CD4-positive, alpha-beta memory T cell (primary cell): ENCODE measurements at regions not wholly inside any gene's neighbourhood (a gene's known extent, or its start where the extent isn't known, plus 50 kb on each side); places are given as distances from the start of the nearest gene placed in this dataset.

Experiments
- CTCF ChIA-PET: fragments of 350-600 bp; sonication (Branson Sonifier 250); formaldehyde crosslinking; loops from one replicate; lab custom pipeline; 2021; ENCODE audit warnings: inconsistent platforms; ENCODE audit not compliant: partially characterized antibody; lab: Charles Lee
- POLR2A ChIA-PET: fragments of 350-600 bp; sonication (Branson Sonifier 250); formaldehyde crosslinking; loops from one replicate; lab custom pipeline; 2021; ENCODE audit not compliant: partially characterized antibody; lab: Charles Lee
- DNase-seq, 5 donors: peaks; one replicate each; pipeline versions ENCODE4 v3.0.0 to v3.0.0-alpha.2; 2020 to 2022; ENCODE audit warnings: mixed read lengths in 1 of 5
- H3K27ac ChIP-seq: one replicate; pipeline ENCODE4 v1.7.0; 2013; ENCODE audit warnings: low read depth, low read length
- H3K27me3 ChIP-seq: 2 replicates; pipeline ENCODE4 v1.7.0; 2013; ENCODE audit warnings: mild to moderate bottlenecking, low read length, moderate library complexity; ENCODE audit not compliant: insufficient read depth
- H3K36me3 ChIP-seq: 2 replicates; pipeline ENCODE4 v1.7.0; 2013; ENCODE audit warnings: mild to moderate bottlenecking, low read length, moderate library complexity; ENCODE audit not compliant: insufficient read depth
- H3K4me1 ChIP-seq: 2 replicates; pipeline ENCODE4 v1.7.0; 2013; ENCODE audit warnings: mild to moderate bottlenecking, low read length, moderate library complexity; ENCODE audit not compliant: insufficient read depth
- H3K4me3 ChIP-seq, 2 donors: one replicate each; pipeline ENCODE4 v1.7.0; 2013; ENCODE audit warnings: low read length in 2 of 2, mild to moderate bottlenecking in 1 of 2
- H3K9me3 ChIP-seq, 2 donors: one replicate each; pipeline ENCODE4 v1.7.0; 2013; ENCODE audit warnings: low read length in 2 of 2, control low read depth in 1 of 2; ENCODE audit not compliant: control insufficient read depth in 1 of 2
- H3K27ac Mint-ChIP-seq, 7 donors: one replicate each; pipeline ENCODE4 v1.8.0; 2020 to 2021; ENCODE audit warnings: mixed read lengths in 7 of 7, mild to moderate bottlenecking in 6 of 7, inconsistent platforms in 3 of 7, moderate library complexity in 3 of 7
- H3K27me3 Mint-ChIP-seq, 2 donors: one replicate each; pipeline ENCODE4 v1.8.0; 2020 to 2021; ENCODE audit warnings: mixed read lengths in 2 of 2
- H3K36me3 Mint-ChIP-seq, 2 donors: one replicate each; pipeline ENCODE4 v1.8.0; 2020 to 2021; ENCODE audit warnings: mixed read lengths in 2 of 2, inconsistent platforms in 1 of 2, mild to moderate bottlenecking in 1 of 2
- H3K4me1 Mint-ChIP-seq, 4 donors: one replicate each; pipeline ENCODE4 v1.8.0; 2020 to 2021; ENCODE audit warnings: mixed read lengths in 4 of 4, mild to moderate bottlenecking in 1 of 4
- H3K4me3 Mint-ChIP-seq, 8 donors: one replicate each; pipeline ENCODE4 v1.8.0; 2020 to 2021; ENCODE audit warnings: mixed read lengths in 8 of 8, mild to moderate bottlenecking in 7 of 8, moderate library complexity in 6 of 8, inconsistent platforms in 3 of 8
- H3K9me3 Mint-ChIP-seq, 8 donors: one replicate each; pipeline ENCODE4 v1.8.0; 2020 to 2021; ENCODE audit warnings: mixed read lengths in 8 of 8, mild to moderate bottlenecking in 5 of 8, inconsistent platforms in 3 of 8, moderate library complexity in 1 of 8
- intact Hi-C: fragments of 100-400 bp; cut with micrococcal nuclease; formaldehyde crosslinking; loops from one replicate; pipeline ENCODE4 v1.15.1; 2023

DNA sequence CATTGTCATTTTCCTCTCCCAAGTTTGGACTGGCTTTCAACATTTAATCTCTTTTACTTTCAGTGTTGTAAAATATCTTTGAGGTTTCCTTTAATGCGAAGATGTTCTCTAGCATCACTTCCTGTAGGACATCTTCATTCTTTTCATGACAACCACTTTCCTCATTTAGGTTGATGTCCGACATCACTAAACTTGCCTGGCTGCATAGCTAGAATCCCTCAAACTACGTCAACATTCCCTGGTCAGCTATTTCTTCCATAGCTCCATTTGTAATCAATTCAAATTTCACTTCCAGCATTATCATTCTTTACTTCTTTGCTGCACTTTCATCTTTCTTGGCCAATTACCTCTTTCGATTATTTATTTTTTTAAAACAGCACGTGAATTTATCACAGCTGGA, 198.6 kb upstream of the EMCN start:
- no peaks in the 10 kb centered on the region for H3K9me3 ChIP-seq
- POLR2A ChIA-PET: no interaction called here
- no peak overlapping the region for H3K4me3 ChIP-seq
- H3K27me3 Mint-ChIP-seq: peaks cover 7 to 9% of the 10 kb centered on the region in 2 donors
- no peaks in the 10 kb centered on the region for H3K4me1 Mint-ChIP-seq
- H3K4me3 Mint-ChIP-seq: no peak overlapping the region
- CTCF ChIA-PET: no interaction called here
- H3K27ac Mint-ChIP-seq: no peak overlapping the region
- no peak for DNase-seq
- no peaks in the 10 kb centered on the region for H3K27me3 ChIP-seq
- intact Hi-C loops: no loop called here
- H3K27ac ChIP-seq: no peak overlapping the region
- no peaks in the 10 kb centered on the region for H3K4me1 ChIP-seq
- peaks cover 2 to 20% (median 8%) of the 10 kb centered on the region in 8 donors for H3K9me3 Mint-ChIP-seq
- H3K36me3 ChIP-seq: no peaks in the 10 kb centered on the region
- no peaks in the 10 kb centered on the region for H3K36me3 Mint-ChIP-seq

DNA sequence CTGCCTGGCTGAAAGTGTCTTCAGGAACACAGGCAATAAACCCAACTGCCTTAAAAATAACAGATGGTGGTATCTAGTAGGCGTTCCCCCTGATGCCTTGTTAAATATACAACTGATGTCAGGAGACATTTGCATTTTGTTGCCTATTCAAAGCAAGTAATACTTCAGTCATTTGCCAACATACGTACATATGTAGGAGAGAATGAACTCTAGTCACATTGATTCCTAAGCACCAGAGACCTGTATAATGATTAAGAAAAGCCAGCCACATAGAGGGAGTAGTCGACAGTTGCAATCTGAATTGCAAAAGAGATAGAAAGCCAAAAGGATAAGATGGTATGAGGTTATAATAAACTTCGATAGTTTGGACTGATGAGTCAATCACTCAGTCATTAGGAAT, 191.0 kb upstream of the EMCN start:
- H3K27ac ChIP-seq: no peak overlapping the region
- ChIA-PET CTCF (no interaction called here), POLR2A (no interaction called here)
- H3K36me3 Mint-ChIP-seq: no peaks in the 10 kb centered on the region
- no peaks in the 10 kb centered on the region for H3K27me3 ChIP-seq
- H3K27me3 Mint-ChIP-seq: no peaks in the 10 kb centered on the region
- H3K9me3 Mint-ChIP-seq: no peaks in the 10 kb centered on the region
- H3K4me3 Mint-ChIP-seq: no peak overlapping the region
- no peaks in the 10 kb centered on the region for H3K36me3 ChIP-seq
- intact Hi-C loops: no loop called here
- H3K9me3 ChIP-seq: no peaks in the 10 kb centered on the region
- no peaks in the 10 kb centered on the region for H3K4me1 Mint-ChIP-seq
- no peaks in the 10 kb centered on the region for H3K4me1 ChIP-seq
- no peak overlapping the region for H3K27ac Mint-ChIP-seq
- no peak for DNase-seq
- no peak overlapping the region for H3K4me3 ChIP-seq

DNA sequence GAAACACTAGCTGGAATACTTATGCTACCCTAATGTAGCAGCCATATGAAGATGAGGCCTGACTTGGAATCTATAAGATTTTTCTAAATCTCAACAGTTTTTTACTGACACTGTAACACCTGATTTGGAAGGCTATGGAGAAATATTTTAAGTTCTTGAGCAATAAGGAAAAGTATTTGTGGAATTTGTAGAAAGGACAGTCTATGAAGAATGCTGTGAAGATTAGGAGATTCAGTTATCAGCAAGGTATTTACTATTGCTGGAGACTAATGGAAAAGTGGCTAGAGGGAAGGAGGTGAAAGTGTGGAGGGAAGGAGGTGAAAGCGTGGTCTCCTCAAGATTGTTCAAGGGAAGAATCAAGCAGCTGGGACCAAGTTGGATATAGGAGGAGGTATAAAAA, 190.0 kb upstream of the EMCN start:
- H3K4me3 Mint-ChIP-seq: no peak overlapping the region
- Histone ChIP-seq H3K4me3 (no peak overlapping the region), H3K36me3 (no peaks in the 10 kb centered on the region), H3K9me3 (no peaks in the 10 kb centered on the region), H3K27ac (no peak overlapping the region), H3K27me3 (no peaks in the 10 kb centered on the region), H3K4me1 (no peaks in the 10 kb centered on the region)
- POLR2A ChIA-PET: no interaction called here
- no peak for DNase-seq
- H3K27me3 Mint-ChIP-seq: no peaks in the 10 kb centered on the region
- H3K9me3 Mint-ChIP-seq: no peaks in the 10 kb centered on the region
- CTCF ChIA-PET: no interaction called here
- no peaks in the 10 kb centered on the region for H3K4me1 Mint-ChIP-seq
- no peak overlapping the region for H3K27ac Mint-ChIP-seq
- intact Hi-C loops: no loop called here
- no peaks in the 10 kb centered on the region for H3K36me3 Mint-ChIP-seq

DNA sequence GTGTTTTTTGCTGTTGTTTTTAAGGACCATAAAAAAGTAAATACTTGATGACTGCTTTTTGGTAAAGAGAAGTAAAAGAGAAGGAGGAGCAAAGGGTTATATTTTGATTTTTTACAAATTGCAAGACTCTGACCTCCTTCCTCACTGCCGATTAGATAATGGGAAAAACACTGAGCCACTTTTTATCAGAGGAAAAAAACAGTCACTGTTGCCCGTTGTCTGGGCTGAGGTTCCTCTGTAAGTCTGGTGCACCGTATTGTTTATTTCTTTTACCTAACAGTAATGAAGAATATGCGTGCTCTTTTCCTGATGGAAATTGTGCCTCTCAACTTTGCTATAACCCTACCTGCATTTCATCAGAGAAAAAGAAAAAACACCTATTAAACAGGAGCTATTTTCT, 178.7 kb upstream of the EMCN start:
- Mint-ChIP-seq H3K36me3 (no peaks in the 10 kb centered on the region), H3K27ac (no peak overlapping the region), H3K4me3 (no peak overlapping the region), H3K9me3 (no peaks in the 10 kb centered on the region), H3K27me3 (peaks cover 0 to 5% of the 10 kb centered on the region in 2 donors), H3K4me1 (peaks cover 0 to 2% (median 0%) of the 10 kb centered on the region in 4 donors)
- no peak overlapping the region for H3K27ac ChIP-seq
- CTCF ChIA-PET: no interaction called here
- no peaks in the 10 kb centered on the region for H3K36me3 ChIP-seq
- H3K9me3 ChIP-seq: no peaks in the 10 kb centered on the region
- no peaks in the 10 kb centered on the region for H3K27me3 ChIP-seq
- no peaks in the 10 kb centered on the region for H3K4me1 ChIP-seq
- no peak overlapping the region for H3K4me3 ChIP-seq
- DNase-seq: no peak
- POLR2A ChIA-PET: no interaction called here
- intact Hi-C loops: no loop called here

DNA sequence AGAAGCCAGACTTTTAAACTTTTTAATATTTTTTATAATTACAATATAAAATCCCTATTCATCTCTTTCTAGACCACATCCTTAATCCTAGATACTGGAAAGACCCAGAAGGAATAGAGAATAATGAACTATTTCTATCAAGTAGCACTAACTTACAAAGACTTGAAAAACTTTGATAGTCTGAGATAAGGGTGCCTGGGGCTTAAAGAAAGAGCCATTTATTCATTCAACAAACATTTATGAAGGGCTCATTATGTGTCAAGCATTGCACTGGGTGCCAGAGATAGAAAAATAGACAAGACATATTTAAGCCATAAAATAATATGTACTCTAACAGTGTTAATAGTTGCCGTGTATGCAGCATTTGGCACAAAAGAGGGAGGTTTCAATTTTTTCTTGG, 178.0 kb upstream of the EMCN start:
- Mint-ChIP-seq H3K36me3 (no peaks in the 10 kb centered on the region), H3K4me3 (no peak overlapping the region), H3K27me3 (peaks cover 0 to 5% of the 10 kb centered on the region in 2 donors), H3K9me3 (no peaks in the 10 kb centered on the region), H3K27ac (no peak overlapping the region), H3K4me1 (no peaks in the 10 kb centered on the region)
- Histone ChIP-seq H3K27ac (no peak overlapping the region), H3K4me1 (no peaks in the 10 kb centered on the region), H3K36me3 (no peaks in the 10 kb centered on the region), H3K27me3 (no peaks in the 10 kb centered on the region), H3K9me3 (no peaks in the 10 kb centered on the region), H3K4me3 (no peak overlapping the region)
- CTCF ChIA-PET: no interaction called here
- no peak for DNase-seq
- POLR2A ChIA-PET: no interaction called here
- intact Hi-C loops: no loop called here

DNA sequence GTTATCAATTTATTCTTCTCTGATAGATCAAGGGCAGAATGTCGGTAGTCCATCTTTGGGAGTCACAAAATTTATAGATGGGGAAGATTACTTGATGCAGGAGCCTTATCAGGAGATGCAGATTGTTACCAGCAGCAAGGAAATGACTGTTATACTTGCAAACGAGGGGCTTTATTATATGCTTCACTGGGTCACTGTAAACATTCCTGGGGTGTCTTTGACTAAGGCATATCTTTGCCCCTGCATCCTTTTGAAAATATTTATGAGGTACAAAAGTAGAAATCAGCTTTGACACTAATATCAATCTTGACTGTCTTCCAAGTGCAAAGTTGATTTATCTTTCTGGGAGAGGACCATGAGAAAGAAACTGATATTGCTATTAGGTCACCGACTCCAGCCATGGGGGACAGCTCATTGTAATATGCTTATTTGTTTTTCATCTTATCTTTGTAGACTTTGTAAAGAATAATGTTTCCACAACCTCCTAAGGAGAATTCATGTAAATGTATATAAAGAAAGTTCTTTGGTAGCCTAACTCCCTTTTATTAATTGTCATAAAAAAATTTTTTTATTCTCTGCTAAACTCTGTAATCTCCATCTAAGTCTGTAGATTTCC, 177.3 kb upstream of the EMCN start:
- POLR2A ChIA-PET: no interaction called here
- no peak overlapping the region for H3K27ac Mint-ChIP-seq
- DNase-seq: no peak
- H3K36me3 Mint-ChIP-seq: no peaks in the 10 kb centered on the region
- Histone ChIP-seq H3K27ac (no peak overlapping the region), H3K36me3 (no peaks in the 10 kb centered on the region), H3K4me1 (no peaks in the 10 kb centered on the region), H3K9me3 (no peaks in the 10 kb centered on the region), H3K4me3 (no peak overlapping the region), H3K27me3 (no peaks in the 10 kb centered on the region)
- intact Hi-C loops: no loop called here
- H3K4me1 Mint-ChIP-seq: no peaks in the 10 kb centered on the region
- peaks cover 2 to 5% of the 10 kb centered on the region in 2 donors for H3K27me3 Mint-ChIP-seq
- CTCF ChIA-PET: no interaction called here
- no peak overlapping the region for H3K4me3 Mint-ChIP-seq
- no peaks in the 10 kb centered on the region for H3K9me3 Mint-ChIP-seq

DNA sequence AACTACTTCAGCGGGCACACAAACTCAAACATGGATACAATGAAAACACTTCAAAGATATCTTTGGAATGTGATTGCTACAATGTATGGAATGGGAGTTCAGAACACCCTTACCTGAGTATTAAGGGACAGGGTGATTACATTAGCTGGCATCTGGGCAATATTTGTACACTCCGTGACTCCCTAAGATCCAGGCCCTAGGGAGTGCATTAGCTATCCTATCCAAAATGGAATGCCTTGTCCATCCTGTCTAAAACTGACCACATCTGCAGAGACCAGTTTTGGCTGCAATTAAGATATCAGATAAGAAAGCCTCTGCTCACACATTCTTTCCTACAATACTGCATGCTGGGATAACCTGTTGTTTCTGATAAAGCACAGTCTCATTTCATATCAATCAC, 176.6 kb upstream of the EMCN start:
- no peak for DNase-seq
- POLR2A ChIA-PET: no interaction called here
- no peaks in the 10 kb centered on the region for H3K36me3 ChIP-seq
- CTCF ChIA-PET: no interaction called here
- no peaks in the 10 kb centered on the region for H3K9me3 ChIP-seq
- Mint-ChIP-seq H3K27me3 (peaks cover 2 to 5% of the 10 kb centered on the region in 2 donors), H3K9me3 (no peaks in the 10 kb centered on the region), H3K4me3 (no peak overlapping the region), H3K27ac (no peak overlapping the region), H3K36me3 (no peaks in the 10 kb centered on the region), H3K4me1 (no peaks in the 10 kb centered on the region)
- no peaks in the 10 kb centered on the region for H3K4me1 ChIP-seq
- intact Hi-C loops: no loop called here
- no peak overlapping the region for H3K4me3 ChIP-seq
- H3K27ac ChIP-seq: no peak overlapping the region
- no peaks in the 10 kb centered on the region for H3K27me3 ChIP-seq

DNA sequence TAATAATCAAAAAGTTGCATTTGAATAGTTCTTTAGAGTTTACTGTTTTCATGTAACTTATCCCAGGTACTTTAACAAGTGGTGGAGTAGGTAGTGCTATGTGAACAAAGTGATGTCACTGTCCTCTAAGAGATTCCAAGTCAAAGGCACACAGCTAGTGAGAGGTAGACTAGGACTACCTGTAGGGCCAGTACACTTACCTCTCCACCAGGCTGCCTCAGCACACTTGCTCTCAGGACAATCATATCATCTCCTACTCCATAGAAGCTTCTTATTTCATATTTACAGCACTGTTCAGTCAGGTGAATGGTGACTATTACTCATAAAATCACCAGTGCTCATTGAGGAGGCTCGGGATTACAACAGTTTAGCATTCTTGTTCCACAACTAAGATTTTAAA, 173.0 kb upstream of the EMCN start:
- no peak for DNase-seq
- Mint-ChIP-seq H3K4me1 (no peaks in the 10 kb centered on the region), H3K36me3 (no peaks in the 10 kb centered on the region), H3K9me3 (peaks cover 0 to under 1% (median 0%) of the 10 kb centered on the region in 8 donors), H3K27me3 (peaks cover 3% of the 10 kb centered on the region in 2 donors), H3K4me3 (no peak overlapping the region), H3K27ac (no peak overlapping the region)
- Histone ChIP-seq H3K4me3 (no peak overlapping the region), H3K36me3 (no peaks in the 10 kb centered on the region), H3K27ac (no peak overlapping the region), H3K4me1 (no peaks in the 10 kb centered on the region), H3K9me3 (no peaks in the 10 kb centered on the region), H3K27me3 (no peaks in the 10 kb centered on the region)
- intact Hi-C loops: no loop called here
- CTCF ChIA-PET: no interaction called here
- POLR2A ChIA-PET: no interaction called here
